ENCODE measurements at regions not wholly inside any gene's neighbourhood (a gene's known extent, or its start where the extent isn't known, plus 50 kb on each side); places are given as distances from the start of the nearest gene placed in this dataset.

GRCh38 chr2:239819091-239819973 is 205.8 kb downstream of the NDUFA10 start:
- TF ChIP-seq, protein P1, sequence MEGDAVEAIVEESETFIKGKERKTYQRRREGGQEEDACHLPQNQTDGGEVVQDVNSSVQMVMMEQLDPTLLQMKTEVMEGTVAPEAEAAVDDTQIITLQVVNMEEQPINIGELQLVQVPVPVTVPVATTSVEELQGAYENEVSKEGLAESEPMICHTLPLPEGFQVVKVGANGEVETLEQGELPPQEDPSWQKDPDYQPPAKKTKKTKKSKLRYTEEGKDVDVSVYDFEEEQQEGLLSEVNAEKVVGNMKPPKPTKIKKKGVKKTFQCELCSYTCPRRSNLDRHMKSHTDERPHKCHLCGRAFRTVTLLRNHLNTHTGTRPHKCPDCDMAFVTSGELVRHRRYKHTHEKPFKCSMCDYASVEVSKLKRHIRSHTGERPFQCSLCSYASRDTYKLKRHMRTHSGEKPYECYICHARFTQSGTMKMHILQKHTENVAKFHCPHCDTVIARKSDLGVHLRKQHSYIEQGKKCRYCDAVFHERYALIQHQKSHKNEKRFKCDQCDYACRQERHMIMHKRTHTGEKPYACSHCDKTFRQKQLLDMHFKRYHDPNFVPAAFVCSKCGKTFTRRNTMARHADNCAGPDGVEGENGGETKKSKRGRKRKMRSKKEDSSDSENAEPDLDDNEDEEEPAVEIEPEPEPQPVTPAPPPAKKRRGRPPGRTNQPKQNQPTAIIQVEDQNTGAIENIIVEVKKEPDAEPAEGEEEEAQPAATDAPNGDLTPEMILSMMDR (IDR thresholded peaks at IDR 0.05; ENCODE audit: low read depth, low read length, missing input control), result no peak
- TF ChIP-seq RAD21 (IDR thresholded peaks at IDR 0.05) (no peak), REST (IDR thresholded peaks at IDR 0.05) (no peak), FOXA1 (IDR thresholded peaks at IDR 0.05) (no peak)

All from liver (tissue), 3 donors.